OCI-LY7 (cell line): ENCODE measurements at regions not wholly inside any gene's neighbourhood (a gene's known extent, or its start where the extent isn't known, plus 50 kb on each side); places are given as distances from the start of the nearest gene placed in this dataset.

Experiments
- EZH2phosphoT487 ChIP-seq: fragments of 200-600 bp; sonication (generic); IDR thresholded peaks from 2 replicates; pipeline ENCODE4 v1.6.1; 2018; ENCODE audit warnings: low read depth, borderline replicate concordance, mild to moderate bottlenecking, mixed run types, antibody characterized with exemption, low read length, moderate library complexity, mixed read lengths
- TF ChIP-seq, protein P1 (sequence below): fragments of 200-600 bp; sonication (generic); conservative IDR thresholded peaks from 2 replicates; pipeline ENCODE4 v1.5.1; 2014; ENCODE audit warnings: mild to moderate bottlenecking, antibody characterized with exemption, low read length, moderate library complexity, mixed read lengths

DNA sequence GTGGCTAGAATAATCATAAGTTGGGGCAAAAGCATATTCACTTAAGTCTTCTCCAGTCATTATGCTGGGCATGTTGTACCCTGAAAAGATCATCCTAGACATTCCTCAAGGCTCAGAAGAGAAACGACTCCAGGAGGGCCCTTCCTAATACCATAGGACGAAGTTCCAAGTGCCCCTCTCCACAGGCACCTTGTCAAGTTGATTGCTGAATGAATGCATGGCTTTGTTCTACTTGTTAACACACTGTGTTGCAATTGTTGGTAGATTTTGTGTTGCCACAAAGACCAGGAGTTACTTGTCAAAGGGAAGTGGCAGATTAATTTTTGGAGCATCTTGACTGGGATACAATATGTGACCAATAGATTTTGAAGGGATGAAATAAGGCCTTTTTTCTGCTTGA lies 194.3 kb upstream of the SMLR1 start:
- TF ChIP-seq, protein P1, sequence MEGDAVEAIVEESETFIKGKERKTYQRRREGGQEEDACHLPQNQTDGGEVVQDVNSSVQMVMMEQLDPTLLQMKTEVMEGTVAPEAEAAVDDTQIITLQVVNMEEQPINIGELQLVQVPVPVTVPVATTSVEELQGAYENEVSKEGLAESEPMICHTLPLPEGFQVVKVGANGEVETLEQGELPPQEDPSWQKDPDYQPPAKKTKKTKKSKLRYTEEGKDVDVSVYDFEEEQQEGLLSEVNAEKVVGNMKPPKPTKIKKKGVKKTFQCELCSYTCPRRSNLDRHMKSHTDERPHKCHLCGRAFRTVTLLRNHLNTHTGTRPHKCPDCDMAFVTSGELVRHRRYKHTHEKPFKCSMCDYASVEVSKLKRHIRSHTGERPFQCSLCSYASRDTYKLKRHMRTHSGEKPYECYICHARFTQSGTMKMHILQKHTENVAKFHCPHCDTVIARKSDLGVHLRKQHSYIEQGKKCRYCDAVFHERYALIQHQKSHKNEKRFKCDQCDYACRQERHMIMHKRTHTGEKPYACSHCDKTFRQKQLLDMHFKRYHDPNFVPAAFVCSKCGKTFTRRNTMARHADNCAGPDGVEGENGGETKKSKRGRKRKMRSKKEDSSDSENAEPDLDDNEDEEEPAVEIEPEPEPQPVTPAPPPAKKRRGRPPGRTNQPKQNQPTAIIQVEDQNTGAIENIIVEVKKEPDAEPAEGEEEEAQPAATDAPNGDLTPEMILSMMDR: no peak
- no peak for TF ChIP-seq EZH2phosphoT487
